MM.1S (cell line): ENCODE measurements at regions not wholly inside any gene's neighbourhood (a gene's known extent, or its start where the extent isn't known, plus 50 kb on each side); places are given as distances from the start of the nearest gene placed in this dataset.
A peak's percentile ranks its signal among the peaks of the same experiment; 100 is the strongest.

Source experiments
- DNase-seq: peaks from one replicate; pipeline ENCODE4 v3.0.0-alpha.2; 2015
- H2AFZ ChIP-seq: fragments of 300-600 bp; sonication (generic); 2 replicates; pipeline ENCODE4 v1.6.0; 2016; ENCODE audit warnings: antibody characterized with exemption, low read length
- H3F3A ChIP-seq: fragments of 300-600 bp; sonication (generic); 2 replicates; pipeline ENCODE4 v1.6.1; 2016; ENCODE audit warnings: mild to moderate bottlenecking, antibody characterized with exemption, low read length, moderate library complexity, mixed read lengths; ENCODE audit not compliant: insufficient read depth
- H3K27ac ChIP-seq: fragments of 300-600 bp; sonication (generic); 2 replicates; pipeline ENCODE4 v1.5.1; 2016; ENCODE audit warnings: mild to moderate bottlenecking, low read length
- H3K27me3 ChIP-seq: fragments of 300-600 bp; sonication (generic); replicated peaks from 2 replicates; pipeline ENCODE4 v1.6.0; 2016; ENCODE audit warnings: low read length; ENCODE audit not compliant: insufficient read depth
- H3K36me3 ChIP-seq: fragments of 300-600 bp; sonication (generic); replicated peaks from 2 replicates; pipeline ENCODE4 v1.6.1; 2016; ENCODE audit warnings: mild to moderate bottlenecking, low read length, mixed read lengths; ENCODE audit not compliant: insufficient read depth
- H3K4me1 ChIP-seq: fragments of 300-600 bp; sonication (generic); 2 replicates; pipeline ENCODE4 v1.6.1; 2016; ENCODE audit warnings: low read length, mixed read lengths
- H3K4me2 ChIP-seq: fragments of 300-600 bp; sonication (generic); 2 replicates; pipeline ENCODE4 v1.6.0; 2016; ENCODE audit warnings: low read depth, low read length
- H3K4me3 ChIP-seq: fragments of 300-600 bp; sonication (generic); 2 replicates; pipeline ENCODE4 v1.5.1; 2016; ENCODE audit warnings: low read length, mixed read lengths
- H3K79me2 ChIP-seq: fragments of 300-600 bp; sonication (generic); 2 replicates; pipeline ENCODE4 v1.6.1; 2016; ENCODE audit warnings: mixed run types, low read length, mixed read lengths
- H3K9ac ChIP-seq: fragments of 300-600 bp; sonication (generic); 2 replicates; pipeline ENCODE4 v1.6.1; 2016; ENCODE audit warnings: low read length, mixed read lengths
- H3K9me2 ChIP-seq: fragments of 300-600 bp; sonication (generic); replicated peaks from 2 replicates; pipeline ENCODE4 v1.6.1; 2016; ENCODE audit warnings: mild to moderate bottlenecking, low read length, mixed read lengths; ENCODE audit not compliant: insufficient read depth
- H3K9me3 ChIP-seq: fragments of 300-600 bp; sonication (generic); replicated peaks from 2 replicates; pipeline ENCODE4 v1.6.1; 2016; ENCODE audit warnings: mild to moderate bottlenecking, low read length, mixed read lengths; ENCODE audit not compliant: insufficient read depth
- H4K20me1 ChIP-seq: fragments of 300-600 bp; sonication (generic); 2 replicates; pipeline ENCODE4 v1.6.1; 2016; ENCODE audit warnings: mild to moderate bottlenecking, low read length, moderate library complexity, mixed read lengths; ENCODE audit not compliant: insufficient read depth
- CTCF ChIP-seq: fragments of 300-600 bp; sonication (generic); IDR thresholded peaks from 2 replicates; pipeline ENCODE4 v1.5.1; 2016; ENCODE audit warnings: antibody characterized with exemption, low read length, mixed read lengths
- EZH2 ChIP-seq: fragments of 300-600 bp; sonication (generic); optimal IDR thresholded peaks from 2 replicates; pipeline ENCODE3; 2017; ENCODE audit warnings: low read depth, mild to moderate bottlenecking, antibody characterized with exemption, low read length, mixed read lengths
- EZH2phosphoT487 ChIP-seq: fragments of 300-600 bp; sonication (generic); IDR thresholded peaks from 2 replicates; pipeline ENCODE4 v1.6.1; 2018; ENCODE audit warnings: antibody characterized with exemption, low read length

GRCh38 chr2:105691947-105692390, 52.7 kb upstream of the NCK2 start:
- H3K27me3 ChIP-seq = no peaks in the 10 kb centered on the region
- H3K4me1 ChIP-seq = peaks cover 31% of the 10 kb centered on the region
- peak overlapping the region; percentile 58 for H3K4me2 ChIP-seq
- H4K20me1 ChIP-seq = no peaks in the 10 kb centered on the region
- H3K4me3 ChIP-seq = peak overlapping the region; percentile 8; the same call in 1 of the 2 replicates
- no peaks in the 10 kb centered on the region for H3K9me3 ChIP-seq
- no peaks in the 10 kb centered on the region for H3K79me2 ChIP-seq
- peak overlapping the region; percentile 77 for H3K27ac ChIP-seq
- DNase-seq = peak; percentile 92
- H3K36me3 ChIP-seq = no peaks in the 10 kb centered on the region
- TF ChIP-seq CTCF (no peak), EZH2phosphoT487 (no peak)
- H3K9ac ChIP-seq = peak overlapping the region; percentile 22; the same call in 1 of the 2 replicates
- peaks cover 16% of the 10 kb centered on the region for H3F3A ChIP-seq
- H3K9me2 ChIP-seq = no peaks in the 10 kb centered on the region
- H2AFZ ChIP-seq = peak overlapping the region; percentile 80

GRCh38 chr2:105690566-105690965, 54.1 kb upstream of the NCK2 start:
- TF ChIP-seq EZH2phosphoT487 = no peak
- no peak for TF ChIP-seq EZH2
- no peak for TF ChIP-seq CTCF
- Histone ChIP-seq H3K27me3 (no peaks in the 10 kb centered on the region), H3K4me1 (peaks cover 31% of the 10 kb centered on the region), H3K9ac (no peak overlapping the region), H3K79me2 (no peaks in the 10 kb centered on the region), H2AFZ (no peak overlapping the region), H3K36me3 (no peaks in the 10 kb centered on the region), H3K9me3 (no peaks in the 10 kb centered on the region), H3K27ac (no peak overlapping the region), H3K9me2 (no peaks in the 10 kb centered on the region), H3K4me2 (no peak overlapping the region), H3K4me3 (no peak overlapping the region), H3F3A (peaks cover 16% of the 10 kb centered on the region), H4K20me1 (no peaks in the 10 kb centered on the region)
- no peak for DNase-seq

GRCh38 chr2:105689484-105689883, 55.2 kb upstream of the NCK2 start:
- no peaks in the 10 kb centered on the region for H3K36me3 ChIP-seq
- H3K9me2 ChIP-seq = no peaks in the 10 kb centered on the region
- H3K27me3 ChIP-seq = no peaks in the 10 kb centered on the region
- H3K9ac ChIP-seq = no peak overlapping the region
- H3K27ac ChIP-seq = no peak overlapping the region
- no peak overlapping the region for H3K4me3 ChIP-seq
- no peak overlapping the region for H2AFZ ChIP-seq
- no peaks in the 10 kb centered on the region for H4K20me1 ChIP-seq
- H3K4me1 ChIP-seq = peaks cover 27% of the 10 kb centered on the region
- no peaks in the 10 kb centered on the region for H3K9me3 ChIP-seq
- no peak for DNase-seq
- no peak overlapping the region for H3K4me2 ChIP-seq
- no peak for TF ChIP-seq EZH2
- TF ChIP-seq CTCF = no peak
- H3F3A ChIP-seq = peaks cover 16% of the 10 kb centered on the region
- H3K79me2 ChIP-seq = no peaks in the 10 kb centered on the region

- H3K27me3 ChIP-seq = no peaks in the 10 kb centered on the region
- peaks cover 16% of the 10 kb centered on the region for H3F3A ChIP-seq
- no peak overlapping the region for H3K9ac ChIP-seq
- H3K9me3 ChIP-seq = no peaks in the 10 kb centered on the region
- H3K4me3 ChIP-seq = no peak overlapping the region
- H2AFZ ChIP-seq = no peak overlapping the region
- H3K36me3 ChIP-seq = no peaks in the 10 kb centered on the region
- H3K79me2 ChIP-seq = no peaks in the 10 kb centered on the region
- no peak for TF ChIP-seq EZH2phosphoT487
- no peak for TF ChIP-seq CTCF
- no peak for TF ChIP-seq EZH2
- H4K20me1 ChIP-seq = no peaks in the 10 kb centered on the region
- no peak overlapping the region for H3K27ac ChIP-seq
- H3K4me2 ChIP-seq = no peak overlapping the region
- no peaks in the 10 kb centered on the region for H3K9me2 ChIP-seq
- no peak for DNase-seq
- H3K4me1 ChIP-seq = peaks cover 22% of the 10 kb centered on the region
Measured at GRCh38 chr2:105688946-105689345, 55.8 kb upstream of the NCK2 start.
